HEK293T (cell line): ENCODE measurements at regions not wholly inside any gene's neighbourhood (a gene's known extent, or its start where the extent isn't known, plus 50 kb on each side); places are given as distances from the start of the nearest gene placed in this dataset.
"Not testable (repeated sequence)": the region's sequence is repeated elsewhere in the genome, so short reads cannot be mapped to it uniquely, and the experiment has no call there.

Source experiments
- CTCF ChIA-PET: fragments of 350-600 bp; formaldehyde crosslinking; extraction: SDS; loops from one replicate; lab custom pipeline; 2021; ENCODE audit warnings: antibody characterized with exemption, inconsistent platforms; lab: Yijun Ruan, JAX
- POLR2A ChIA-PET: fragments of 350-600 bp; formaldehyde crosslinking; extraction: SDS; loops from one replicate; lab custom pipeline; 2020; ENCODE audit warnings: antibody characterized with exemption, inconsistent platforms; lab: Yijun Ruan, JAX
- DNase-seq: peaks from one replicate; pipeline ENCODE4 v3.0.0; 2012; ENCODE audit warnings: mixed read lengths; ENCODE audit errors: extremely low spot score
- ARNT ChIP-seq: fragments of 450-650 bp; IDR thresholded peaks from 2 replicates; pipeline ENCODE4 v1.6.1; 2017; ENCODE audit warnings: mild to moderate bottlenecking
- BHLHE40 ChIP-seq: fragments of 450-650 bp; IDR thresholded peaks from 2 replicates; pipeline ENCODE4 v1.6.1; 2016; ENCODE audit warnings: mild to moderate bottlenecking, moderate library complexity, borderline replicate concordance
- CTBP1 ChIP-seq: fragments of 450-650 bp; IDR thresholded peaks from 2 replicates; pipeline ENCODE4 v1.6.1; 2016; ENCODE audit warnings: borderline replicate concordance
- ELF4 ChIP-seq: fragments of 450-650 bp; IDR thresholded peaks from 2 replicates; pipeline ENCODE4 v1.6.1; 2017; ENCODE audit warnings: antibody characterized with exemption
- FOXA1 ChIP-seq: fragments of 450-650 bp; IDR thresholded peaks from 2 replicates; pipeline ENCODE4 v1.6.1; 2016; ENCODE audit warnings: mild to moderate bottlenecking
- FOXK2 ChIP-seq: fragments of 450-650 bp; IDR thresholded peaks from 2 replicates; pipeline ENCODE4 v1.6.1; 2016; ENCODE audit warnings: mild to moderate bottlenecking
- FOXM1 ChIP-seq: fragments of 450-650 bp; IDR thresholded peaks from 2 replicates; pipeline ENCODE4 v1.6.1; 2017; ENCODE audit warnings: mild to moderate bottlenecking, borderline replicate concordance
- HDGF ChIP-seq: fragments of 450-650 bp; IDR thresholded peaks from 2 replicates; pipeline ENCODE4 v1.6.1; 2017; ENCODE audit warnings: antibody characterized with exemption, borderline replicate concordance
- L3MBTL2 ChIP-seq: fragments of 450-650 bp; conservative IDR thresholded peaks from 2 replicates; pipeline ENCODE4 v1.6.1; 2016; ENCODE audit warnings: mild to moderate bottlenecking
- LEF1 ChIP-seq: fragments of 450-650 bp; IDR thresholded peaks from 2 replicates; pipeline ENCODE4 v1.6.1; 2017; ENCODE audit warnings: mild to moderate bottlenecking, borderline replicate concordance
- NFRKB ChIP-seq: fragments of 450-650 bp; IDR thresholded peaks from 2 replicates; pipeline ENCODE4 v1.6.1; 2016; ENCODE audit warnings: mild to moderate bottlenecking, moderate library complexity
- PKNOX1 ChIP-seq: fragments of 450-650 bp; IDR thresholded peaks from 2 replicates; pipeline ENCODE4 v1.6.1; 2016
- SP1 ChIP-seq: fragments of 450-650 bp; IDR thresholded peaks from 2 replicates; pipeline ENCODE4 v1.6.1; 2017
- SUZ12 ChIP-seq: fragments of 450-650 bp; IDR thresholded peaks from 2 replicates; pipeline ENCODE4 v1.6.1; 2016; ENCODE audit warnings: mild to moderate bottlenecking
- TARDBP ChIP-seq: fragments of 450-650 bp; IDR thresholded peaks from 2 replicates; pipeline ENCODE4 v1.6.1; 2016
- ZNF384 ChIP-seq: fragments of 450-650 bp; IDR thresholded peaks from 2 replicates; pipeline ENCODE4 v1.6.1; 2016

GRCh38 chr12:76666290-76666835, 97.6 kb upstream of the ZDHHC17 start:
- TF ChIP-seq LEF1 (no peak), HDGF (no peak), BHLHE40 (no peak), ELF4 (no peak), L3MBTL2 (no peak), PKNOX1 (no peak)
- CTCF ChIA-PET: interaction anchor here (0.6 kb wide), 1 partner anchor 383 kb away, joined by 5 read pairs; no protein-coding TSS in a partner anchor

GRCh38 chr12:76669981-76670380, 93.9 kb upstream of the ZDHHC17 start:
- TF ChIP-seq FOXK2 (no peak), BHLHE40 (no peak), HDGF (no peak), SP1 (no peak), CTBP1 (no peak), FOXA1 (no peak), ZNF384 (no peak), PKNOX1 (no peak), LEF1 (no peak), L3MBTL2 (no peak), SUZ12 (no peak), ARNT (no peak), ELF4 (no peak), TARDBP (no peak), FOXM1 (no peak), NFRKB (no peak)
- POLR2A ChIA-PET: no interaction called here
- CTCF ChIA-PET: no interaction called here
- DNase-seq: no peak

More at GRCh38 chr12:76666290-76666835, 97.6 kb upstream of the ZDHHC17 start:
- DNase-seq: no peak
- POLR2A ChIA-PET: no interaction called here

GRCh38 chr12:76670776-76671175, 93.1 kb upstream of the ZDHHC17 start:
- no peak for DNase-seq
- no peak for TF ChIP-seq CTBP1
- CTCF ChIA-PET: no interaction called here
- POLR2A ChIA-PET: no interaction called here

GRCh38 chr12:76674669-76675315, 89.1 kb upstream of the ZDHHC17 start:
- TF ChIP-seq NFRKB (no peak), LEF1 (no peak), SUZ12 (no peak), FOXK2 (no peak), CTBP1 (no peak), HDGF (no peak), SP1 (no peak), L3MBTL2 (no peak), PKNOX1 (no peak), ELF4 (no peak), FOXA1 (no peak), ARNT (no peak), TARDBP (no peak), BHLHE40 (no peak), ZNF384 (no peak), FOXM1 (no peak)
- CTCF ChIA-PET: no interaction called here
- POLR2A ChIA-PET: no interaction called here
- no peak for DNase-seq

GRCh38 chr12:76676261-76676660, 87.7 kb upstream of the ZDHHC17 start:
- DNase-seq, POLR2A ChIA-PET: not testable (repeated sequence)
- CTCF ChIA-PET: interaction anchor here (0.8 kb wide), 1 partner anchor 26 kb away, joined by 3 read pairs; no protein-coding TSS in a partner anchor

GRCh38 chr12:76678992-76679391, 84.9 kb upstream of the ZDHHC17 start:
- ChIA-PET CTCF (no interaction called here), POLR2A (no interaction called here)
- no peak for DNase-seq
- TF ChIP-seq TARDBP: no peak
- no peak for TF ChIP-seq L3MBTL2
- no peak for TF ChIP-seq ELF4
- TF ChIP-seq FOXM1: no peak
- TF ChIP-seq FOXK2: no peak
- no peak for TF ChIP-seq HDGF

GRCh38 chr12:76679778-76680177, 84.1 kb upstream of the ZDHHC17 start:
- no peak for TF ChIP-seq ELF4
- no peak for TF ChIP-seq ZNF384
- TF ChIP-seq L3MBTL2: no peak
- no peak for TF ChIP-seq LEF1
- no peak for TF ChIP-seq SUZ12
- no peak for TF ChIP-seq TARDBP
- TF ChIP-seq CTBP1: no peak
- no peak for TF ChIP-seq FOXK2
- no peak for TF ChIP-seq PKNOX1
- no peak for TF ChIP-seq HDGF
- no peak for DNase-seq
- POLR2A ChIA-PET: no interaction called here
- CTCF ChIA-PET: no interaction called here
